NB4 (cell line): ENCODE measurements at regions not wholly inside any gene's neighbourhood (a gene's known extent, or its start where the extent isn't known, plus 50 kb on each side); places are given as distances from the start of the nearest gene placed in this dataset.

Experiments used
- POLR2A ChIP-seq: IDR thresholded peaks from 2 replicates; pipeline ENCODE4 v1.6.1; 2011; ENCODE audit warnings: mild to moderate bottlenecking; ENCODE audit not compliant: insufficient read length; ENCODE audit errors: extremely low read depth
- TF ChIP-seq, protein P1 (sequence below): IDR thresholded peaks from one replicate; pipeline ENCODE4 v1.5.1; 2012; ENCODE audit warnings: low read depth, low read length
- TF ChIP-seq, protein P2 (sequence below): IDR thresholded peaks from 2 replicates; pipeline ENCODE4 v1.6.1; 2011; ENCODE audit warnings: low read depth, low read length

DNA sequence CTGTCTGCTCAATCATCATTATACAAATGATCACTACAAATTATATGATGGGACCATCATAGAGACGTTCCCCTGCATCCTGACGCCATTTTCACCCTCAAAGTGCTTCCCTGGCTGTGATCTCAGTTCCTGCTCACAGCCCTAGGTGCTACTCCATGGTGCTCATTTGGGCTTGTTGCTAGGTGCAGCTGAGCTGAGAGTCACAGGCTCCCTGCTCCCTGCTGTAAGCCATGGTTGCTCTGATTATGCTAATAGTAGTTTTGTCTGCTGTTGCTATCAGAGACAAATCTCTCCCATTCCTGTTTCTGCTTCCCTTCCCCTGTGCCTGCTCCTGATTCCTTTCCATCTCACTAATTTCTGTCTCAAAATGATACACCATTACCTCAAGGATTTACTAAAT, 474.3 kb downstream of the METTL15 start:
- TF ChIP-seq, protein P1, sequence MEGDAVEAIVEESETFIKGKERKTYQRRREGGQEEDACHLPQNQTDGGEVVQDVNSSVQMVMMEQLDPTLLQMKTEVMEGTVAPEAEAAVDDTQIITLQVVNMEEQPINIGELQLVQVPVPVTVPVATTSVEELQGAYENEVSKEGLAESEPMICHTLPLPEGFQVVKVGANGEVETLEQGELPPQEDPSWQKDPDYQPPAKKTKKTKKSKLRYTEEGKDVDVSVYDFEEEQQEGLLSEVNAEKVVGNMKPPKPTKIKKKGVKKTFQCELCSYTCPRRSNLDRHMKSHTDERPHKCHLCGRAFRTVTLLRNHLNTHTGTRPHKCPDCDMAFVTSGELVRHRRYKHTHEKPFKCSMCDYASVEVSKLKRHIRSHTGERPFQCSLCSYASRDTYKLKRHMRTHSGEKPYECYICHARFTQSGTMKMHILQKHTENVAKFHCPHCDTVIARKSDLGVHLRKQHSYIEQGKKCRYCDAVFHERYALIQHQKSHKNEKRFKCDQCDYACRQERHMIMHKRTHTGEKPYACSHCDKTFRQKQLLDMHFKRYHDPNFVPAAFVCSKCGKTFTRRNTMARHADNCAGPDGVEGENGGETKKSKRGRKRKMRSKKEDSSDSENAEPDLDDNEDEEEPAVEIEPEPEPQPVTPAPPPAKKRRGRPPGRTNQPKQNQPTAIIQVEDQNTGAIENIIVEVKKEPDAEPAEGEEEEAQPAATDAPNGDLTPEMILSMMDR: no peak
- no peak for TF ChIP-seq POLR2A
- TF ChIP-seq, protein P2, sequence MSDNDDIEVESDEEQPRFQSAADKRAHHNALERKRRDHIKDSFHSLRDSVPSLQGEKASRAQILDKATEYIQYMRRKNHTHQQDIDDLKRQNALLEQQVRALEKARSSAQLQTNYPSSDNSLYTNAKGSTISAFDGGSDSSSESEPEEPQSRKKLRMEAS: no peak
